Stimulated activated CD4-positive, alpha-beta T cell treated with anti-CD3 and anti-CD28 coated beads, Interleukin-4, amount 100 ng/mL, for 48 hours (primary cell): ENCODE measurements at regions not wholly inside any gene's neighbourhood (a gene's known extent, or its start where the extent isn't known, plus 50 kb on each side); places are given as distances from the start of the nearest gene placed in this dataset.
"Not testable (repeated sequence)": the region's sequence is repeated elsewhere in the genome, so short reads cannot be mapped to it uniquely, and the experiment has no call there.

Experiments used
- DNase-seq, 2 donors: peaks; one replicate each; pipeline ENCODE4 v3.0.0-alpha.2; 2020; ENCODE audit warnings: low read depth in 2 of 2

DNA sequence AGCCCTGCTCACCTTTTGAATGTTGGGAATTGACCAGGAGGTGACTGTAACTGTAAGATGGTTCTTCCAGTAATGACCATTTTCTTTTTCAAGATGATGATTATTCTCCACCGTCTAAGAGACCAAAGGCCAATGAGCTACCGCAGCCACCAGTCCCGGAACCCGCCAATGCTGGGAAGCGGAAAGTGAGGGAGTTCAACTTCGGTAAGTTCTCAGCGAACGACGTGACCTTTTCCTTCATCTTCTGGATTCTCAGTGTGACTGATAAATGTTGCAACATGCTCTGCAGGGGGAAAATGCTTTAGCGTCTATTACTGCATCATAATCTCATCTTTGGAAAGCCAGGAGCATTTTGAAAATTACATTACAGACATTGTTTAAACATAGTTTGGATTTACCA is 89.5 kb upstream of the SPDYE9 start:
- not testable (repeated sequence) for DNase-seq

GRCh38 chr7:73170902-73171301 is 85.1 kb upstream of the SPDYE9 start:
- DNase-seq, result not testable (repeated sequence)

- DNase-seq, result not testable (repeated sequence)
These were observed 84.6 kb upstream of the SPDYE9 start for GRCh38 chr7:73170415-73170814.

DNA sequence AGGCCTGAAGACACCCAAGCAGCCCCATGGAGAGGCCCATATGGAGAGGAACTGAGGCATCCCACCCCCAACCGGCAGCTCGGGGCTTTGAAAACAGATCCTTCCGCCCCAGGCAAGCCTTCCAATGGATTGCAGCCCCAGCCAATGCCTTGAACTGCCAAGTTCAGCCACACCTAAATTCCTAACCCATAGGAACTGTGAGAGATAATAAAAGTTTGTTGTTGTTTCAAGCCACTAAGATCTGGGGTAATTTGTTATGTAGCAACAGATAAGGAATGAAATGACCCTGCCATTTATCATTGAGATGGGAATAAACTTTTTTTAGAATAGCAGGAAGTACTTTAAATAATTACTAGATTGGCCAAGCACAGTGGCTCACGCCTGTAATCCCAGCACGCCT is 80.3 kb upstream of the SPDYE9 start:
- not testable (repeated sequence) for DNase-seq

GRCh38 chr7:73162680-73163079 is 76.8 kb upstream of the SPDYE9 start:
- DNase-seq, result not testable (repeated sequence)

DNA sequence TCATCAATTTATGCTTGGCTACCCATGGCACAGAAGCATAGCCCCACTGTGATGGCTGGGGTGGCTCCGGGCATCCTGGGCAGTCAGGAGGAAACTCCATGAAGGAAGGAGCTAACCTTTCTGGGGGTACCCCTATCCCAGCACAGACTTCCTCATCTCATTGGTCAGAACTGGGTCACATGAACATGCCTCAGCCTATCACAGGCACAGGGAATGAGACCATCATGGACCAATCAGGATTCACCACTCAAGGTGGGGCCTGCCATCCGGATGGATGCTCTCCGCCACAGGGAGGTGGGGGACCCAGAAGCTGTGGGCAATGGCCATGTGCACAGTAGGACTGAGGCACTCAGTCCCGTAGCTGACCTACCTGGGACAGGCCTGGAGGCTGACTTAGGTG is 75.9 kb upstream of the SPDYE9 start:
- DNase-seq, result not testable (repeated sequence)

DNA sequence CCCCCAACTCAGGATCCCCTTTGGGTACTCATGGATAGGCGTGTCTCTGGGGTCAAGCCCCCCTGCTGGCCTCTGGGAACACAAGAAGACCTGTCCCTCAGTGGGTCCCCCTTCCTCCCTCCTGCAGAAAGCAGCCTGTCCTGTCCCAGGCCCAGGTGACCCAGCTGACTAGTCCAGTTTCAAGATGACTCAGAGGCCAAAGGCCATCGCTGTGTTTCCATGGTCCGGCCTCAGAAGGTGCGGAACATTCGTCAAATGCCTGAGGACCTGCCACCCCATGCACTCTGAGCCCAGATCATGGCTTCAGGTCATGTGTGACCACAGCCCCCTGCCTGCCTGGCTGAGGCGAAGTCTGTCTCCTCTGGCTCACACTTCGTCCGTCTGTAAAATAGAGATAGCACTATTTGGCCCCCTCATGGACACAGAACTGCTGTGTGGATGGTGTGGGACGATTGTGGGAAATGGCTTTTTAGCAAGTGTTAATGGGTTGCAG is 71.4 kb upstream of the SPDYE9 start:
- not testable (repeated sequence) for DNase-seq

DNA sequence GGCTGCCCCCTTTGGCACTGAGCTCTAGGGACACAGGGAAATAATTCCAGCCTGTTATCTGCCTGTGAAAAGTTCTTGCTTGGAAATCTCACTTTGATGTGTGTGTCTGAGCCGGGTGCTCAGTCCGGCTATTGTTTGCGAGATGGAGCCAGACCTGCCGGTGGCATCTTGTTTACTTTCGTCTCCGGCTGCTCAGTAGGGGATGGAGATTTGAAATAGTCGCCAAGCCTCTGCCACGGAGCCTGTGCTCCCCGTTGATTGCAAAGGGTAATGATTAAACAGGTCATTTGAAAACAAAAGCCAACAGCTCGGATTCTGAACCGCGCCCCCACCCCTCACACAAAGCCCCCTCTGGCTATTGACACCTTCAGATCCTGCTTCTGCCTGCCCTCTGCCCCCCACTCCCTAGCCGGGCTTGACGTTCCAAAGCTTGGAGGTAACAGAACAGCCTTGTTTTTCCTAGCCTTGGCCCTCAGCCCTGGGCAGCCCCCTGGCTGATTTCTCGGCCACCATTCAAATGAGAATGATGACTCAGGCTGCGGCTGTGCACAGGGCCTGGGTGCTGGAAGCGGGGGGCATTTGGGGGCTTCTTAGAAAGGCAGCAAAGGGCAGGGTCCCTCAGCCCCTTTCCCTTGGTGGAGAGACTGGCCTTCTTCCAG is 70.8 kb upstream of the SPDYE9 start:
- DNase-seq, result not testable (repeated sequence)

GRCh38 chr7:73154586-73155038 is 68.8 kb upstream of the SPDYE9 start:
- DNase-seq, result peak; percentile 56 to 77

- not testable (repeated sequence) for DNase-seq
These were observed 68.2 kb upstream of the SPDYE9 start for GRCh38 chr7:73153921-73154585.

DNA sequence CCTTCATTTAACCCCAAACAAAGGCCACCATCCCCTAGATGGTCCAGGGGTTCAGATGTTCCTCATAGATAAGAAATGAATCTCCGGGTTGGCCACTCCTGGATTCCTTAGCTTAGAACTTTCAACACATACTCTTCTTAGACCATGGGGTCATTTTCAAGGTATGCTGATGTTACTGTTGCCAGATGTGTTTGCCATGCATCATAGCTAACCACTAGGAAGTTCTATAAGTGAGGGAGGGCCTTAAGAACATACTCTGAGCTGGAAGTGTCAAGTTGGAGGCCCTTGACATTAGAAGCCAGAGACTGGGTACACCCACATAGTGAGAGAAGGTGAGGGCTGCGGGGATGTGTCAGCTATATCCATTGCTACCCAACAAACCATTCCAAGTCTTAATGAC is 62.7 kb upstream of the SPDYE9 start:
- DNase-seq, result not testable (repeated sequence)

- not testable (repeated sequence) for DNase-seq
These were observed 61.8 kb upstream of the SPDYE9 start for GRCh38 chr7:73147681-73148080.

DNA sequence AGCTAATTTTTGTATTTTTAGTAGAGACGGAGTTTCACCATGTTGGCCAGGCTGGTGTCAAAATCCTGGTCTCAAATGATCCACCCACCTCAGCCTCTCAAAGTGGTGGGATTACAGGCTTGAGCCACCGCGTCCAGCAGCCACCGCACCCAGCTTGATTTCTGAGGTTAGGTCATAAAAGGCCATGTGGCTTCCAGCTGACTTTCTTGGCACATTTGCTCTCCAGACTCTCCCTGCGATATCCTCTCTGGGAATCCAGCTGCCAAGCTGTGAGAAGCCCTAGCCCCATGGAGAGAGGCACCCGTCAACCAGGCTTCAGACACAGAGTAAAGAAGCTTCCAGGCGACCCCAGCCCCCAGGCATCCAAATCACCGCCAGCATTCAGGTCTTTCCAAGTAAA is 58.2 kb upstream of the SPDYE9 start:
- DNase-seq, result not testable (repeated sequence)

DNA sequence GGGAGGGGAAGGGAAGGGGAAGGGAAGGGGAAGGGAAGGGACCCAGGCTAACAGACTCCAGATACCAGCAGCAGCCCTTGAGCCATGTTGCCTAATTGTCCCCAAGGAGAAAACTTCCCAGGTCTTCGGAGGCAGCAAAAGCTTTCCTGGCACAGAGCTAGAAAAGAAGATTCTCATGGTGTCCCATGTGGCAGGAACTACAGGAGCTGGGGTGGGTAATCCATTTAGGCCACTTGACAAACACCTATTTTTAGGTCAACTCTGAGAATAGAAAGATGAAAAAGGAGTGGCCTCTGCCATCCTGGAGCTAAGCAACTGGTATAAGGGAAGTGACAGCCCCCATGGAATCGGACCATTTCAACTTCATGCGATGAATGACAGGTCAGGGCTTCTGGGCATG is 52.1 kb upstream of the SPDYE9 start:
- DNase-seq, result not testable (repeated sequence)
